Duodenal mucosa (tissue), 2 donors: ENCODE measurements at regions not wholly inside any gene's neighbourhood (a gene's known extent, or its start where the extent isn't known, plus 50 kb on each side); places are given as distances from the start of the nearest gene placed in this dataset.

Experiments
- H3K27ac ChIP-seq: one replicate; pipeline ENCODE4 v1.7.0; 2013; ENCODE audit warnings: low read depth, low read length
- H3K27me3 ChIP-seq, 2 donors: one replicate each; pipeline ENCODE4 v1.7.0; 2013; ENCODE audit warnings: low read length in 2 of 2, control low read depth in 1 of 2; ENCODE audit not compliant: insufficient read depth in 2 of 2, control insufficient read depth in 1 of 2
- H3K36me3 ChIP-seq, 2 donors: one replicate each; pipeline ENCODE4 v1.7.0; 2013; ENCODE audit warnings: low read length in 2 of 2, control low read depth in 1 of 2; ENCODE audit not compliant: insufficient read depth in 2 of 2, control insufficient read depth in 1 of 2
- H3K4me1 ChIP-seq, 2 donors: one replicate each; pipeline ENCODE4 v1.7.0; 2013; ENCODE audit warnings: low read length in 2 of 2, control low read depth in 1 of 2; ENCODE audit not compliant: insufficient read depth in 2 of 2, control insufficient read depth in 1 of 2
- H3K4me3 ChIP-seq, 2 donors: one replicate each; pipeline ENCODE4 v1.7.0; 2013; ENCODE audit warnings: low read length in 2 of 2, low read depth in 1 of 2
- H3K9ac ChIP-seq, 2 donors: one replicate each; pipeline ENCODE4 v1.7.0; 2013; ENCODE audit warnings: low read length in 2 of 2, low read depth in 1 of 2
- H3K9me3 ChIP-seq, 2 donors: one replicate each; pipeline ENCODE4 v1.7.0; 2013; ENCODE audit warnings: low read length in 2 of 2, control low read depth in 1 of 2; ENCODE audit not compliant: control insufficient read depth in 1 of 2

- no peak overlapping the region for H3K27ac ChIP-seq
- H3K27me3 ChIP-seq, result no peaks in the 10 kb centered on the region
- H3K9me3 ChIP-seq, result no peaks in the 10 kb centered on the region
- H3K36me3 ChIP-seq, result no peaks in the 10 kb centered on the region
- H3K4me1 ChIP-seq, result peaks cover 8 to 12% of the 10 kb centered on the region in 2 donors
- no peak overlapping the region for H3K4me3 ChIP-seq
- no peak overlapping the region for H3K9ac ChIP-seq
Measured at GRCh38 chr13:50711131-50711815, 132.2 kb downstream of the DLEU7 start.

GRCh38 chr13:50711996-50712395, 131.5 kb downstream of the DLEU7 start:
- Histone ChIP-seq H3K9me3 (no peaks in the 10 kb centered on the region), H3K4me3 (no peak overlapping the region), H3K27me3 (no peaks in the 10 kb centered on the region), H3K4me1 (peaks cover 8 to 12% of the 10 kb centered on the region in 2 donors), H3K36me3 (no peaks in the 10 kb centered on the region), H3K27ac (no peak overlapping the region), H3K9ac (no peak overlapping the region)

GRCh38 chr13:50712456-50712855, 131.0 kb downstream of the DLEU7 start:
- Histone ChIP-seq H3K36me3 (no peaks in the 10 kb centered on the region), H3K9me3 (no peaks in the 10 kb centered on the region), H3K9ac (no peak overlapping the region), H3K4me3 (no peak overlapping the region), H3K4me1 (peaks cover 8 to 12% of the 10 kb centered on the region in 2 donors), H3K27ac (no peak overlapping the region), H3K27me3 (no peaks in the 10 kb centered on the region)

GRCh38 chr13:50712881-50713280, 130.6 kb downstream of the DLEU7 start:
- Histone ChIP-seq H3K9ac (no peak overlapping the region), H3K27ac (no peak overlapping the region), H3K4me1 (peaks cover 8 to 12% of the 10 kb centered on the region in 2 donors), H3K27me3 (no peaks in the 10 kb centered on the region), H3K4me3 (no peak overlapping the region), H3K9me3 (no peaks in the 10 kb centered on the region), H3K36me3 (no peaks in the 10 kb centered on the region)

- Histone ChIP-seq H3K9ac (no peak overlapping the region), H3K4me3 (peak overlapping the region; percentile 17 to 25), H3K27ac (no peak overlapping the region), H3K4me1 (peaks cover 8 to 12% of the 10 kb centered on the region in 2 donors), H3K36me3 (no peaks in the 10 kb centered on the region), H3K27me3 (no peaks in the 10 kb centered on the region), H3K9me3 (no peaks in the 10 kb centered on the region)
Measured at GRCh38 chr13:50713523-50714248, 129.8 kb downstream of the DLEU7 start.

- Histone ChIP-seq H3K36me3 (no peaks in the 10 kb centered on the region), H3K9me3 (no peaks in the 10 kb centered on the region), H3K4me3 (no peak overlapping the region), H3K27me3 (no peaks in the 10 kb centered on the region), H3K4me1 (peaks cover 8 to 12% of the 10 kb centered on the region in 2 donors), H3K27ac (no peak overlapping the region), H3K9ac (no peak overlapping the region)
Measured at GRCh38 chr13:50714891-50715290, 128.6 kb downstream of the DLEU7 start.

GRCh38 chr13:50715402-50716146, 127.9 kb downstream of the DLEU7 start:
- Histone ChIP-seq H3K36me3 (no peaks in the 10 kb centered on the region), H3K9ac (no peak overlapping the region), H3K27ac (no peak overlapping the region), H3K27me3 (no peaks in the 10 kb centered on the region), H3K9me3 (no peaks in the 10 kb centered on the region), H3K4me1 (peaks cover 8 to 12% of the 10 kb centered on the region in 2 donors), H3K4me3 (peak overlapping the region in 1 of 2 donors; percentile 24)

- H3K4me1 ChIP-seq, result no peaks in the 10 kb centered on the region
- no peak overlapping the region for H3K9ac ChIP-seq
- no peaks in the 10 kb centered on the region for H3K27me3 ChIP-seq
- H3K27ac ChIP-seq, result no peak overlapping the region
- H3K9me3 ChIP-seq, result no peaks in the 10 kb centered on the region
- no peaks in the 10 kb centered on the region for H3K36me3 ChIP-seq
- H3K4me3 ChIP-seq, result no peak overlapping the region
Measured at GRCh38 chr13:50720861-50721671, 122.4 kb downstream of the DLEU7 start.

- Histone ChIP-seq H3K36me3 (no peaks in the 10 kb centered on the region), H3K9ac (no peak overlapping the region), H3K27me3 (no peaks in the 10 kb centered on the region), H3K4me1 (no peaks in the 10 kb centered on the region), H3K4me3 (no peak overlapping the region), H3K9me3 (no peaks in the 10 kb centered on the region), H3K27ac (no peak overlapping the region)
Measured at GRCh38 chr13:50721672-50721992, 121.9 kb downstream of the DLEU7 start.
